Mucosa of stomach (tissue), 1 donor: ENCODE measurements at regions not wholly inside any gene's neighbourhood (a gene's known extent, or its start where the extent isn't known, plus 50 kb on each side); places are given as distances from the start of the nearest gene placed in this dataset.

Experiments
- H3K27me3 ChIP-seq: one replicate; pipeline ENCODE4 v1.7.0; 2013; ENCODE audit warnings: mild to moderate bottlenecking, low read length; ENCODE audit not compliant: control insufficient read depth, insufficient read depth
- H3K36me3 ChIP-seq: one replicate; pipeline ENCODE4 v1.7.0; 2013; ENCODE audit warnings: low read length; ENCODE audit not compliant: control insufficient read depth, insufficient read depth
- H3K4me1 ChIP-seq: one replicate; pipeline ENCODE4 v1.7.0; 2013; ENCODE audit warnings: mild to moderate bottlenecking, low read length; ENCODE audit not compliant: control insufficient read depth, insufficient read depth
- H3K4me3 ChIP-seq: one replicate; pipeline ENCODE4 v1.7.0; 2013; ENCODE audit warnings: low read length
- H3K9ac ChIP-seq: one replicate; pipeline ENCODE4 v1.7.0; 2013; ENCODE audit warnings: mild to moderate bottlenecking, low read length, moderate library complexity
- H3K9me3 ChIP-seq: one replicate; pipeline ENCODE4 v1.7.0; 2013; ENCODE audit warnings: mild to moderate bottlenecking, low read length, moderate library complexity; ENCODE audit not compliant: control insufficient read depth
- donor health status: Pancreatic carcinoma.

DNA sequence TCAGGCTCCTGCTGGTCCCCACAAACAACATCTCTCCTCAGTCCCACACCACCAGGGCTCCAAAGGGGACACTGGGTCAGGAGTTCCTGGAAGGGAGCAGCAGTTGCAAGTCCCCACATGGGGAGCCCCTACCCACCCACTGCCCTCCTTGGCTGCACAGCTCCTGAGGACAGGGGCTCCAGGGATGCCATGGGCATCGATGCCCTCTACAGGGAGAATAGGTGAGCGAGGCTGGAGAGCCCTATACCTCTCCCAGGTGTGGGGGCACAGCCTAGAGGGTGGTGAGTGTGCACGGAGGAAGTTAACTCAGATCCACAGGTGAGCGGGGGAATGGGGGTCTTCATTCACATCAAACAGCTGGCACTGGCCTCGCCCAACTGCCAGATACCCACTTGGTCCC, 141.2 kb upstream of the LINGO1 start:
- Histone ChIP-seq H3K9ac (no peak overlapping the region), H3K27me3 (peaks cover 8% of the 10 kb centered on the region), H3K9me3 (no peaks in the 10 kb centered on the region), H3K4me1 (no peaks in the 10 kb centered on the region), H3K36me3 (no peaks in the 10 kb centered on the region), H3K4me3 (no peak overlapping the region)

DNA sequence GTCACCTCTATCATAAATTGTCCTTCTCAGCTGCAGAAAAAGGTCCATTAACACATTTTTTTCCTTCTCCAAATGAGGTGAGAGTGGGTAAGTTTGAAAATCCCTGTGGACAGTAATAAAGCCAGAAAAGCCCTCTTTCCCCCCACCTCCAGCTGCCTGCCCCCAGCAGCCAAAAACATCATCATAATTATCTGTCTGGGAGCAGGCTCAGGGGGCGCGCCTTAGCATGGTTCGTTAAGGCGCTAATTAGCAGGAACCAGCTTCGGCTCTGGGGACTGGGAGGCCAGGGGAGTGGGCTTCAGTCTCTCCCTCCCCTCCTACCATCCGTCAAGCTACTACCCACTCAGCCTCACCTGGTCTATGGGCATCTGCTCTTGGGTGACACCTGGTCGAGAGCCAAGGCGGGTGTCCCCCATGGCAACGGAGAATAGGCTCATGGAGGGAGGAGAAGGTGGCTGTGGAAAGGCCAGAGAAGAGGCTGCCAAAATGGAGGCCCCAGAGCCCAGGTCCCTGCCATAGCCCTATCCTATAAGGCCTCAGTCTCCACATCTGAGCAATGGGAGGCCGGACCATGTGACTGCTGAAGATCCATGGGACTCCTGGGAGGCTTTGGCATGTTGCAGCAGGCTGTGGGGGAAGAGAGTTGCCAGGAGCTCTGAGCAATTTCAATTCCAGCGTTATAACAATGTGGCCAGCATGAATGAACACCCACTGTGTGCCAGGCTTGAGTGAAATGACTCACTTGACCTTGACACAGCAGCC, 140.1 kb upstream of the LINGO1 start:
- H3K9ac ChIP-seq: no peak overlapping the region
- no peaks in the 10 kb centered on the region for H3K36me3 ChIP-seq
- H3K27me3 ChIP-seq: peaks cover 8% of the 10 kb centered on the region
- H3K9me3 ChIP-seq: no peaks in the 10 kb centered on the region
- no peak overlapping the region for H3K4me3 ChIP-seq
- no peaks in the 10 kb centered on the region for H3K4me1 ChIP-seq

DNA sequence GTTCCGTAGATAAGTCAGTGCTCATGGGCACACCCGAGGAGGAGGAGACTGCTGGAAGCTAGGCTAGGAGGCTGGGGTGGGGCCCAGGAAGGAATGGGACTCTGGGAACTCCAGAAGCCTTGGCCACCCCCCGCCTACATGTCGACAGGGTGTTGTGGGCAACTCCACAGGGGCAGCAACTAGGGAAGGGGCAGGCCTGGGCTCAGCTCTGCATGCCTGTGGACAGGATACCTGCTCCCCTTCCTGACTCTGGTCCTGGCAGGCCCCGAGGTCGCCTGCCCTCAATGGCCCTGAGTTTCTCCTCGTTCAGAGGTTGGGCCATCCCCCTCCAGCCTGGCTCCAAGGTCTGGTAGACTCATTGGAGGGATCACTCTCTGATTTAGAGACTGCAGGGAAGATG, 138.9 kb upstream of the LINGO1 start:
- Histone ChIP-seq H3K4me1 (no peaks in the 10 kb centered on the region), H3K9ac (no peak overlapping the region), H3K36me3 (no peaks in the 10 kb centered on the region), H3K4me3 (no peak overlapping the region), H3K9me3 (no peaks in the 10 kb centered on the region), H3K27me3 (peaks cover 8% of the 10 kb centered on the region)

DNA sequence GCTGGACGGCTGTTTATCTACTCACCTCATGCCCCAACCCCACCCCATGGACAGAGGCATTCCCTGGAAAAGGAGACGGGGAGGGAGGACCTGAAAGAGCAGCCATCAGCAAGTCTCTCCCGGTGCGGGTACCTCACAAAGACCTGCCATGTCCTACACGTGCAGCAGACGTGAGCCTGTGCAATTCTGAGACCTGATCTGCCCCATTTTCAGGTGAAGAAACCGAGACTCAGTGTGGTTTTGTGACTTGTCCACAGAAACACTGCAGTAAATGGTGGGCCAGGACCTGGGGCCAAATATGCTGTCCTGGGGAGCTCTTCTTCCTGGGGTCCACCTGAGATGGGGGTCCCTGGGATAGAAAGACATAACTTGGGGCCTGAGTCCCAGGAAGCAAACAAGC, 137.0 kb upstream of the LINGO1 start:
- no peak overlapping the region for H3K4me3 ChIP-seq
- H3K36me3 ChIP-seq: no peaks in the 10 kb centered on the region
- no peaks in the 10 kb centered on the region for H3K9me3 ChIP-seq
- H3K27me3 ChIP-seq: peaks cover 8% of the 10 kb centered on the region
- no peak overlapping the region for H3K9ac ChIP-seq
- no peaks in the 10 kb centered on the region for H3K4me1 ChIP-seq

DNA sequence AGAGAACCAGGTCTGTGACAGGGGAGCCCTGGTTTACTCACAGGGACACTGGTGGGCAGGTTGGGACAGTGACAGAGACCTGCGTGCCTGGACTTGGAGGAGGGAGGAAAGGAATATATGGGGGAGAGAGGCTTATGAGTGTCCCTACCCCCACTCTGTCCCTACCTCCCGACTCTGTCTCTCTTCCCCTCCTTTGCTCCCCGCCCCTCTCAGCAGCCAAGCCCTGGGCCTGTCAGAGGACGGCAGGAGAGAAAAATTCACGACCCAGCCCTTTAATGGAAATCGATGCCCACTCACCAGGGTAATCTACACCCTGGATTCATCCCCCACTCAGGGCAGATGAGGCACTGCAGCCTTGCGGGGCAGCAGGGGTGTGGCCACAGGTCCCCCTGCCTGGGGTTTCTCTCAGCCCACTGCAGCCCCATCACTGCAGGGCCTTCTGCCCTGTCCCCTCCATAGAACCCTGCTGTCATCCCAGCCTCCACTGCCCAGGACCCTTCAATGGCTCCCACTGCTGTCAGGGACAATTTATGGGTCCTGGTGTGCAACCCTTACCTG, 135.9 kb upstream of the LINGO1 start:
- Histone ChIP-seq H3K4me1 (no peaks in the 10 kb centered on the region), H3K4me3 (no peak overlapping the region), H3K9ac (no peak overlapping the region), H3K9me3 (no peaks in the 10 kb centered on the region), H3K27me3 (peaks cover 8% of the 10 kb centered on the region), H3K36me3 (no peaks in the 10 kb centered on the region)

DNA sequence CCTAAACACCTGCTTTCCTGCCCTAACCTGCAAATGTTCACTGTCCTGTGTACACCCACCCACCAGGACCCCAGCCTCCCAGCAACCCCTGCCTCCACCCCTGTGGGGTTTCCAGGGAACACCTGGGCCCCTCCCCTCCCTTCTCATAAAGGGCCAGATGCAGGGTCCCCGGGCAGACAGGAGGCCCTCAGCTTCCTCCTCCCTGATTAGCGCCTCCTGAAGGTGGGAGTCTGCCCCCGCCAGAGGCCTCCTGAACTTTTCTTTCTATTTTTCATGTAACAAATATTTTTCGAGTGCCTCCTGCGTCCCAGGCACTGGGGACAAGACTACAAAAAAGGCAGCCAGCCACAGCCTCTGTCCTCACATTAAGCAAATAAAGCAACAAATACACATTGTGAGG, 135.4 kb upstream of the LINGO1 start:
- H3K27me3 ChIP-seq: peaks cover 12% of the 10 kb centered on the region
- H3K4me3 ChIP-seq: no peak overlapping the region
- no peaks in the 10 kb centered on the region for H3K9me3 ChIP-seq
- no peaks in the 10 kb centered on the region for H3K4me1 ChIP-seq
- H3K9ac ChIP-seq: no peak overlapping the region
- H3K36me3 ChIP-seq: no peaks in the 10 kb centered on the region

DNA sequence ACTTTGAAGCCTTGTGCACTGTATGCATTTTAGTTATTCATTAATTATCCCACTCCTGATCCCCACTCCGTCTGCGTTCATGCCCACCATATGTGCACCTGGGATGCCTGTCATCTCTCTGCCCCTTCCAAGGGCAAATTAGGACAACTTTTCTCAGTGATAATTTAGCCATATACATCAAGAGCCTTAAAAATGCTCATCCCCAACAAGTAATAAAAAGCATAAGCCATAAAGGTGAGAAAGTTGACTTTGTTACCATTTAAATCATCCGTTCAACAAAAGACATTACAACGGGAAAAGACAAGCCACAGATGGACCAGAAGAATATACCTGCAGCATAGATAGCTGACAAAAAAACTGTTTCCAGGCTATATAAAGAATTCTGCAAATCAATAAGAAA, 131.4 kb upstream of the LINGO1 start:
- H3K36me3 ChIP-seq: no peaks in the 10 kb centered on the region
- no peaks in the 10 kb centered on the region for H3K4me1 ChIP-seq
- no peaks in the 10 kb centered on the region for H3K9me3 ChIP-seq
- H3K27me3 ChIP-seq: peaks cover 5% of the 10 kb centered on the region
- no peak overlapping the region for H3K9ac ChIP-seq
- no peak overlapping the region for H3K4me3 ChIP-seq

DNA sequence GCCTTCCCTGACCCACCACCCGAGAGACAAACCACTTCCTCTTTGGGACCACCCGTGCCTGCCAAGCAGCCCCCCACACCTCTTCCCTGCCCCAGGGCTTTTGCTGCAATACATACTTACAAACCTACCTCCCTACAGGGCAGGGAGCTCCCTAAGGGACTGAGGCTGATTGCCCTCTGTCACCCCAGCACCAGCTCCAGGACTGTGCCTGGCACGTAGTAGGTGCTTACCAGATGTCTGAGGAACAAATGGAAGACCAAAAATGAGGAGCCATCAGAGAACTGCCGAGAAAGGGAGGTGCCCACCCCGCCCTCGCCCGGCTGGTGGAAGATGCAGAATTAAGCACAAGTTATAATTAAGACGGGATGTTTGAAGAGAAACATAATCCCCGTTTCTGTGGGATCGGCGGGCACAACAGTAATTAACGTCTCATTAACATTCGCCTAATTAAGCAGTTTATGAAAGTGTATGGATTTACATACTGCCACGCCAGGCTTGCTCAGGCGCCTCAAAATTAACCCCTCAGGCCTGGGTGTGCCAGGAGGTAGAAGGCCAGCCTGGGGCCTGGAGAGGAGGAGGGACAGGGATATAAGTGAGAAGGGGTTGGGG, 130.1 kb upstream of the LINGO1 start:
- H3K4me3 ChIP-seq: no peak overlapping the region
- H3K9ac ChIP-seq: no peak overlapping the region
- H3K36me3 ChIP-seq: no peaks in the 10 kb centered on the region
- peaks cover 4% of the 10 kb centered on the region for H3K27me3 ChIP-seq
- H3K4me1 ChIP-seq: no peaks in the 10 kb centered on the region
- no peaks in the 10 kb centered on the region for H3K9me3 ChIP-seq

DNA sequence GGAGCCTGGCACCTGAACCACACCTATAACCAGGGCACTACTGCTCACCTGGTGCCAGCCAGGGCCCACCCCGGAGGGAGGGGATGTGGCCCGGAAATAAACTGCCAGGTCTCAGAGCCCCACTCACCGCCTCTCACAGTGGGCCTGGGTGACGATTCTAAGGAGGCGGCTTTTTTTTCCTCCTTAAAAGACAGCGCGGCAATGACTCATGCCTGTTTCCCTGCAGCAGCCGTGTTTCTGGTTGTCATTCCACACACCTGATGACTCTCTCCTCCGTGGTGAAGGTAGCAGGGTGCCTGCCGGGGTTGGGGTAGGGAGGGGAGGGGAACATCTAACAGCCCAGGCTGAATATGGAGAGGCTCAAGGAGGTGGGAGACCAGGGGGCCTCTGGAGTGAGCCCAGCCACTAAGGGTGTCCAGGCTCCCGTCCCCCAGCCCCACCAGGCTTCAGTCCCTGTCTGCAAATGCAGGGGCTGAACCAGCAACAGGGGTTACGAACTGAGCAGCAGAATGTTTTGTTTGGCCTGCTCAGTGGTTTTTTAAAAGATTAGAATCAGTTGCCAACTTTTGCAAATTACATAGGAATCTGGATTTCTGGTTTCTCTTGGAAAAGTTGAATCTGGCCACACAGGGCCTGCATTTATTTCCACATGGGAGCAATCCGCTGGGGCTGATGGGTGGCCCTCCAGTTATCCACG, 127.3 kb upstream of the LINGO1 start:
- Histone ChIP-seq H3K4me1 (no peaks in the 10 kb centered on the region), H3K36me3 (no peaks in the 10 kb centered on the region), H3K9me3 (no peaks in the 10 kb centered on the region), H3K4me3 (no peak overlapping the region), H3K9ac (no peak overlapping the region), H3K27me3 (peaks cover 4% of the 10 kb centered on the region)

DNA sequence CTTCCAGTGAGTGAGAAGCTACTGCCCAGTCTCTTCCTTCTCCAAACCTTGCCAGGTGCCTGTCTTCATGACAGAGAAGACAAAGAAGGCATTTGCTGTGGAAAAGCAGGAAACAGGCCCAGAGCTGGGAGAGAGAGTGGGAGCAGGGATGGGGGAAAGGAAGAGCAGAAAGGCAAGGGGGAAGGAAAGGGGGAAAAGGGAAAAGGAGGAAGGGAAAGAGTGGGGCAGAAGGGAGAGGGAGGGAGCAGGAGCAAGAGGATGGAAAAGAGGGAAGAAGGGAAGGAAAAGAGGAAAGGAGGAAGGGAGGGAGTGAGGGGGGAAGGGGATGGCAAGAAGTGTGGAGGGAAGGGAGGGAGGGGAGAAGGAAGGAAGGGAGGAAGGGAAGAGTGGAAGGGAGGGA, 121.2 kb upstream of the LINGO1 start:
- Histone ChIP-seq H3K9ac (no peak overlapping the region), H3K36me3 (no peaks in the 10 kb centered on the region), H3K9me3 (no peaks in the 10 kb centered on the region), H3K4me1 (no peaks in the 10 kb centered on the region), H3K4me3 (no peak overlapping the region), H3K27me3 (no peaks in the 10 kb centered on the region)

DNA sequence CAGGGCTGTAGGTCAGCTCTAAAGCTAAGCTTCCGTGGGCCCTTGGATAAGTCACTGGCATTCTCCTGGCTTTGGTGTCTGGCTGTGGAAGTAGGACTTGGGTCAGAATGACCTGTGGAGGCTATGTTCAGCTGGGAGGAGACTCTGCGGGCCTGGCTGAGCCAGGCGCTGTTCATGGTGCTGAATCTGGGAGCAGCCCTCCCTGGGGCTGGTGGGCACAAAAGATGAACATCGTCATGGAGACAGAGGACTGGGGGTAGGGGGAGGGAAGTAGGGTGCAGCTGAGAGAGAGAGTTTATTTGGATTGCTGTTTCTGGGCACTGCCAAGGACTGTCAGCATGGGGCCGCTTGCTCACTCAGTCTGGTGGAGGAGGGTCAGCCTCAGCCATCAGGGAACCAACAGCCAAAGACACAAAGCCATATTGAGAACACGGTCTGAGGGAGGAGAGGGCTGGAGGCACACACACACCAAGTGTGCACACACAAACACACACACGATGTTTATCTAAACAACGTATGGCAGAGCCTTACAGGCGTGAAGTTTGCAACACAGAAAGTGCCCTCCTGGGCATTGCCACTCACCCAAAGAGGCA, 120.7 kb upstream of the LINGO1 start:
- Histone ChIP-seq H3K27me3 (no peaks in the 10 kb centered on the region), H3K4me1 (no peaks in the 10 kb centered on the region), H3K9me3 (no peaks in the 10 kb centered on the region), H3K36me3 (no peaks in the 10 kb centered on the region), H3K4me3 (no peak overlapping the region), H3K9ac (no peak overlapping the region)

DNA sequence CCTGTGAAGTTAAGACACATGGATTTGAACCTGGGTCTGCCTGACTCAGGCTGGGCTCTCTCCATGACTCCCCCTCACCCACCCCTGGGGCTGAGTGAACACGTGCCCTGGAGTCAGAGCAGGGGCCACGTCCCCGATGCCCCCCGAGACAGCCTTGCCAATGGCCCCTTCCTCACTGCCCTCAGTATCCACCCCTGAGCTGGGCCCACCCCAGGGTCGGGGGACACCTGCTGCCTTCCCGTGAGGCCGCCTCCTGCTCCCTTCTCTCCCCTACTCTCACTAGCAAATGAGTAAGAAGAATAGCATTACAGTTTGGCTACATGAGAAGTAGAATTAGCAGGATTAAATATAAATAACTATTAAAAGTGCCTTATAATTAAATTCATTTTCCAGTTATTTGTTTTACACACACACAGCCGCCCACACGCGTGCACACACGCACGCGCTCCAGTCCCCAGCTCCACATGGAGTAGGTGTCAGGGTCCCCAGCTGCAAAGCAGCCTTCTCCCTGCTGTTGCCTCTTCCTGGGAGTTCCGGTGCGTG, 117.4 kb upstream of the LINGO1 start:
- H3K4me1 ChIP-seq: no peaks in the 10 kb centered on the region
- H3K9ac ChIP-seq: no peak overlapping the region
- H3K27me3 ChIP-seq: no peaks in the 10 kb centered on the region
- no peaks in the 10 kb centered on the region for H3K9me3 ChIP-seq
- H3K36me3 ChIP-seq: no peaks in the 10 kb centered on the region
- H3K4me3 ChIP-seq: no peak overlapping the region
